GM12865 (cell line): ENCODE measurements at regions not wholly inside any gene's neighbourhood (a gene's known extent, or its start where the extent isn't known, plus 50 kb on each side); places are given as distances from the start of the nearest gene placed in this dataset.

Experiments used
- DNase-seq: peaks from one replicate; pipeline ENCODE4 v3.0.0; 2010; ENCODE audit warnings: low read depth
- H3K4me3 ChIP-seq: 2 replicates; pipeline ENCODE4 v1.5.1; 2011; ENCODE audit warnings: mild to moderate bottlenecking, low read depth, low read length, control low read depth
- TF ChIP-seq, protein P1 (sequence below): IDR thresholded peaks from 2 replicates; pipeline ENCODE4 v1.5.1; 2011; ENCODE audit warnings: low read length, control low read depth, low read depth, inconsistent platforms; ENCODE audit not compliant: insufficient read depth; ENCODE audit errors: missing control alignments

DNA sequence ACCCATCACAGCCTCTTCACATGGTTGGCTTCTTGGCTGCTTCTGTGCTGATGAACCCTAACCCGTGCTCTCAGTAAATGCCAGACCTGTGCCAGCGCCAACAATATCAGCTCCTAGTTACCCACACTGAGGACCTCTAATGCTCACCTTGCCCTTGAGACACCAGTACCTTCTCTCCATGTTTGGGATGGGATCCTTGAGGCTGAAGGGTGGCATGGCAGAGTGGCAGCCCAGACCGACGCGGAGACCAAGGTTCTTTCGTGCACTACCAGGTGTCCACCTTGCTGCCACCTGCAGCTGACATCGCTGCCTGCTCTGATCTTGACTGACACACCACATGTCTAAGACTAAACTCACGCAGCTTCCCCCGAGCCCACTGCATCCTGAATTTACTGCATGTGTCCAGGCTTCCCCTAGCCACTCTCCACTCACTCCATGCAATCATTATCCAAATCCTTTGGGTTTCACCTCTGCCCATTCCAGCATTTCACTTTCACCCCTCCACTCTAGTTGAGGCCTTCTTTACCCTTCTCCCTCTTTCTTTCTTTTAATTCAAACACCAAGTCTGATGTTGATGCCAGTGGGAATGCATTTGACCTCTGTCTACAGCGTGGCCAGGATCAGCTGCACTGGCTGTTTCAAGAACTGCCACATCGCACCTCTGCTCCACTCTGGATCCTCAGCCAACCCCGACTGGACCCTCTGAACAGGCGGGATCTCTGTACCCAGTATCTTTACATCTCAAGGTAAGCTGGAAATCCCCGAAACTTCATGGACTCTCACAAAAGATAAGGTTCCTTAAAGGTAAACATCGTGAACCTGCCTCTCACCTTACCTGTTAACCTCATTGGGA, 294.9 kb downstream of the GLRX3 start:
- TF ChIP-seq, protein P1, sequence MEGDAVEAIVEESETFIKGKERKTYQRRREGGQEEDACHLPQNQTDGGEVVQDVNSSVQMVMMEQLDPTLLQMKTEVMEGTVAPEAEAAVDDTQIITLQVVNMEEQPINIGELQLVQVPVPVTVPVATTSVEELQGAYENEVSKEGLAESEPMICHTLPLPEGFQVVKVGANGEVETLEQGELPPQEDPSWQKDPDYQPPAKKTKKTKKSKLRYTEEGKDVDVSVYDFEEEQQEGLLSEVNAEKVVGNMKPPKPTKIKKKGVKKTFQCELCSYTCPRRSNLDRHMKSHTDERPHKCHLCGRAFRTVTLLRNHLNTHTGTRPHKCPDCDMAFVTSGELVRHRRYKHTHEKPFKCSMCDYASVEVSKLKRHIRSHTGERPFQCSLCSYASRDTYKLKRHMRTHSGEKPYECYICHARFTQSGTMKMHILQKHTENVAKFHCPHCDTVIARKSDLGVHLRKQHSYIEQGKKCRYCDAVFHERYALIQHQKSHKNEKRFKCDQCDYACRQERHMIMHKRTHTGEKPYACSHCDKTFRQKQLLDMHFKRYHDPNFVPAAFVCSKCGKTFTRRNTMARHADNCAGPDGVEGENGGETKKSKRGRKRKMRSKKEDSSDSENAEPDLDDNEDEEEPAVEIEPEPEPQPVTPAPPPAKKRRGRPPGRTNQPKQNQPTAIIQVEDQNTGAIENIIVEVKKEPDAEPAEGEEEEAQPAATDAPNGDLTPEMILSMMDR: no peak
- no peak for DNase-seq
- no peak overlapping the region for H3K4me3 ChIP-seq

- DNase-seq: no peak
- H3K4me3 ChIP-seq: no peak overlapping the region
- TF ChIP-seq, protein P1: no peak
Observed at GRCh38 chr10:130432271-130432670, 296.1 kb downstream of the GLRX3 start.

DNA sequence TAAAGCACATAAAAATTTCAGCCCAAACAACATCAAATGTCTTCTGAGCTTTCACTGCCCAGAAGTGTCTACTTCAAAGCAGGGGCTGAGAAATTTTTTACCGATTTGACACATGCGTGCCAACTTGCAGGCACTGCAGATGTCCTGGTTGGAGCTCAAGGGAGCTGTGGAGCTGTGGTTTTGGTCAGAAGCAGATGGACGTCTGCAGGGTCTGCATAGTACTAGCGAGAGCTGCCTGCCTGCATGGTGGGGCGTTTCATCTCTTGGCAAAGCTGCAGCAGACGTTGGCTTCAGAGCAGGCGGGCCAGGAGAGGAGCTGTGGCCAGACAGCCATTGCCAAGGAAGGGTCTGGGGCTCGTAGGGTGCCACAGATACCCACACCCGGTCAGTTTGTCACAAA, 296.7 kb downstream of the GLRX3 start:
- TF ChIP-seq, protein P1: no peak
- no peak overlapping the region for H3K4me3 ChIP-seq
- no peak for DNase-seq

GRCh38 chr10:130434446-130435385, 298.5 kb downstream of the GLRX3 start:
- no peak for DNase-seq
- TF ChIP-seq, protein P1: no peak
- no peak overlapping the region for H3K4me3 ChIP-seq

GRCh38 chr10:130435961-130436360, 299.8 kb downstream of the GLRX3 start:
- DNase-seq: no peak
- TF ChIP-seq, protein P1: no peak
- H3K4me3 ChIP-seq: no peak overlapping the region

DNA sequence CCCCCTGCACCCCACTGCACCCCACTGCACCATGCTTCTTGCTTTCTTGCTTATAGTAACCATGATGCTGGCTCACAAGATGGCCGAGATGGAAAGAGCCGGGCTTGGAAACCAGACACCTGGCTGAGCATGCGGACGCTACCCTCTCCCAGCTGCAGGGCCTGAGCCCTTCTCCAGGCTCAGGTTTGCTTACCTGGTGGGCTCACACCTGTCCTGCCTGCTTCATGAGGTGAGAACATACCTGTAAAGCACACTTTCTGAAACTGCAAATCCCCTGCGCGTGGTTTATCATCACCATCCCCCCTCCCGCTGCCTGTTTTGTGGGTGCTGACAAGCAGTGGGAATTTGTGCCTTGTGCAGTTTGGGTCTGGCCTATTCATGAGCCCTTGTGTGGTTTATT, 302.7 kb downstream of the GLRX3 start:
- no peak for DNase-seq
- TF ChIP-seq, protein P1: no peak
- H3K4me3 ChIP-seq: no peak overlapping the region
